HL-60 (cell line): ENCODE measurements at regions not wholly inside any gene's neighbourhood (a gene's known extent, or its start where the extent isn't known, plus 50 kb on each side); places are given as distances from the start of the nearest gene placed in this dataset.

ENCODE experiments used
- CTCF ChIP-seq: IDR thresholded peaks from one replicate; pipeline ENCODE4 v1.5.1; 2011; ENCODE audit warnings: low read length, control low read depth, inconsistent platforms; ENCODE audit not compliant: insufficient read depth
- GABPA ChIP-seq: IDR thresholded peaks from 2 replicates; pipeline ENCODE4 v1.6.1; 2012; ENCODE audit warnings: low read depth
- POLR2AphosphoS5 ChIP-seq: IDR thresholded peaks from 2 replicates; pipeline ENCODE4 v1.6.1; 2012; ENCODE audit warnings: low read depth
- SPI1 ChIP-seq: IDR thresholded peaks from 2 replicates; pipeline ENCODE4 v1.6.1; 2012; ENCODE audit warnings: low read depth, mild to moderate bottlenecking, borderline replicate concordance
- TF ChIP-seq, protein P1 (sequence below): IDR thresholded peaks from 2 replicates; pipeline ENCODE4 v1.6.1; 2012; ENCODE audit warnings: low read depth; ENCODE audit not compliant: insufficient replicate concordance

DNA sequence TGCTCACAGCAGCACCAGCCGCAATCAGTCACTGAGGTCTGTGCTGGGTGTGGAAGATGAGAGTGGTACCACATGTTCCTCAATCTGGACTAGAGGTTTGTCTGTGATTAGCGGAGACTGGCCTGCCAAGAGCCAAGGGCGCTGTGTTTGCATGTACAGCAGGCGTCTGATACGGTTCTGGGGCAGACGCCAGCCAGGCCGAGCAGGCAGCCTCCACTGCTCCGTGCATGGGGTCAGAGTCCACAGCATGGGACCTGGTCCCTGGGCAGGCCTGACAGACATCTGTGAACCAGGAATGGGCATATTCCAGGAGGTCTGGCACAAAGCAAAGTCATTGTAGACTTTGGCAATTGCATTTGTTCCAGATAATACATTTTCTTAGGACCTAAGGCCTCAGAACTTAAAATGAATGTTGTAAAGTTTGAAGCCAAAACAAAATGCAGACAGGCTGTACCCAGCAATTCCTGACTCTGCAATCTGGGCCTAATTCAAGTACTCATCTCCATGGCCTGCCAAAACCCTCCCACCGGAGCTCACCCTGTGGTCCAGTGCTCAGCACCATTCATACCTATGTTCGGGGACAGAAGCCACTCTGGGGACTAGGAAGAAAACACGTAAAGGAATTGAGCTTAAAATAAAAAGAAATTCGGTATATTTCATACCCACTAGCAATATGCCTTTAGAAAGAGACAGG, 50.0 kb upstream of the FAM20C start:
- TF ChIP-seq CTCF (no peak), POLR2AphosphoS5 (no peak), GABPA (no peak), SPI1 (no peak)
- TF ChIP-seq, protein P1, sequence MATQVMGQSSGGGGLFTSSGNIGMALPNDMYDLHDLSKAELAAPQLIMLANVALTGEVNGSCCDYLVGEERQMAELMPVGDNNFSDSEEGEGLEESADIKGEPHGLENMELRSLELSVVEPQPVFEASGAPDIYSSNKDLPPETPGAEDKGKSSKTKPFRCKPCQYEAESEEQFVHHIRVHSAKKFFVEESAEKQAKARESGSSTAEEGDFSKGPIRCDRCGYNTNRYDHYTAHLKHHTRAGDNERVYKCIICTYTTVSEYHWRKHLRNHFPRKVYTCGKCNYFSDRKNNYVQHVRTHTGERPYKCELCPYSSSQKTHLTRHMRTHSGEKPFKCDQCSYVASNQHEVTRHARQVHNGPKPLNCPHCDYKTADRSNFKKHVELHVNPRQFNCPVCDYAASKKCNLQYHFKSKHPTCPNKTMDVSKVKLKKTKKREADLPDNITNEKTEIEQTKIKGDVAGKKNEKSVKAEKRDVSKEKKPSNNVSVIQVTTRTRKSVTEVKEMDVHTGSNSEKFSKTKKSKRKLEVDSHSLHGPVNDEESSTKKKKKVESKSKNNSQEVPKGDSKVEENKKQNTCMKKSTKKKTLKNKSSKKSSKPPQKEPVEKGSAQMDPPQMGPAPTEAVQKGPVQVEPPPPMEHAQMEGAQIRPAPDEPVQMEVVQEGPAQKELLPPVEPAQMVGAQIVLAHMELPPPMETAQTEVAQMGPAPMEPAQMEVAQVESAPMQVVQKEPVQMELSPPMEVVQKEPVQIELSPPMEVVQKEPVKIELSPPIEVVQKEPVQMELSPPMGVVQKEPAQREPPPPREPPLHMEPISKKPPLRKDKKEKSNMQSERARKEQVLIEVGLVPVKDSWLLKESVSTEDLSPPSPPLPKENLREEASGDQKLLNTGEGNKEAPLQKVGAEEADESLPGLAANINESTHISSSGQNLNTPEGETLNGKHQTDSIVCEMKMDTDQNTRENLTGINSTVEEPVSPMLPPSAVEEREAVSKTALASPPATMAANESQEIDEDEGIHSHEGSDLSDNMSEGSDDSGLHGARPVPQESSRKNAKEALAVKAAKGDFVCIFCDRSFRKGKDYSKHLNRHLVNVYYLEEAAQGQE: no peak
